PC-9 (cell line): ENCODE measurements at regions not wholly inside any gene's neighbourhood (a gene's known extent, or its start where the extent isn't known, plus 50 kb on each side); places are given as distances from the start of the nearest gene placed in this dataset.

ENCODE experiments used
- BruUV-seq: library from RNA; stranded (reverse); fragments of 400-500 nt; replicated peaks from 2 replicates; lab custom pipeline; 2021; lab: Mats Ljungman, UMichigan
- CTCF ChIA-PET: fragments of 300-600 bp; sonication (Branson Sonifier 250); formaldehyde crosslinking; loops from one replicate; lab custom pipeline; 2022; ENCODE audit warnings: antibody characterized with exemption; lab: Charles Lee
- POLR2A ChIA-PET: fragments of 300-600 bp; sonication (Branson Sonifier 250); formaldehyde crosslinking; loops from one replicate; lab custom pipeline; 2022; ENCODE audit warnings: antibody characterized with exemption; ENCODE audit not compliant: unreplicated experiment; lab: Charles Lee
- DNase-seq, 2 experiments: peaks; one replicate each; pipeline versions ENCODE4 v3.0.0 to v3.0.0-alpha.2; 2015 to 2022; ENCODE audit warnings: mixed read lengths in 1 of 2
- H2AFZ ChIP-seq: fragments of 200-600 bp; sonication (generic); 2 replicates; pipeline ENCODE4 v1.8.1; 2017; ENCODE audit warnings: antibody characterized with exemption
- H3F3A ChIP-seq: fragments of 200-600 bp; sonication (generic); 2 replicates; pipeline ENCODE4 v1.8.1; 2017; ENCODE audit warnings: antibody characterized with exemption, mild to moderate bottlenecking, low read depth; ENCODE audit not compliant: insufficient read depth
- H3K27ac ChIP-seq: fragments of 200-600 bp; sonication (generic); 2 replicates; pipeline ENCODE4 v1.6.1; 2016; ENCODE audit warnings: mixed run types
- H3K27me3 ChIP-seq: fragments of 200-600 bp; sonication (generic); 2 replicates; pipeline ENCODE4 v1.6.1; 2016; ENCODE audit warnings: low read depth, mixed run types; ENCODE audit not compliant: insufficient read depth
- H3K36me3 ChIP-seq: fragments of 200-600 bp; sonication (generic); 2 replicates; pipeline ENCODE4 v1.6.1; 2016; ENCODE audit warnings: low read depth, mixed run types
- H3K4me1 ChIP-seq: fragments of 200-600 bp; sonication (generic); replicated peaks from 2 replicates; pipeline ENCODE4 v1.6.1; 2016; ENCODE audit warnings: mixed run types; ENCODE audit not compliant: insufficient read depth
- H3K4me2 ChIP-seq: fragments of 200-600 bp; sonication (generic); 2 replicates; pipeline ENCODE4 v1.6.1; 2017; ENCODE audit warnings: mixed run types
- H3K4me3 ChIP-seq: fragments of 200-600 bp; sonication (generic); 2 replicates; pipeline ENCODE4 v1.6.1; 2016; ENCODE audit warnings: mixed run types
- H3K79me2 ChIP-seq: fragments of 200-600 bp; sonication (generic); 2 replicates; pipeline ENCODE4 v1.6.1; 2017; ENCODE audit warnings: low read depth, mixed run types
- H3K9me2 ChIP-seq: fragments of 200-600 bp; sonication (generic); 2 replicates; pipeline ENCODE4 v1.8.1; 2017; ENCODE audit warnings: mild to moderate bottlenecking; ENCODE audit not compliant: insufficient read depth
- H3K9me3 ChIP-seq: fragments of 200-600 bp; sonication (generic); 2 replicates; pipeline ENCODE4 v1.8.1; 2016; ENCODE audit warnings: low read depth; ENCODE audit not compliant: insufficient read depth
- H4K20me1 ChIP-seq: fragments of 200-600 bp; sonication (generic); 2 replicates; pipeline ENCODE4 v1.8.1; 2017; ENCODE audit not compliant: insufficient read depth
- EZH2 ChIP-seq: fragments of 200-600 bp; sonication (generic); IDR thresholded peaks from 2 replicates; pipeline ENCODE4 v1.8.0; 2017; ENCODE audit warnings: antibody characterized with exemption, low read depth
- intact Hi-C: fragments of 100-400 bp; cut with micrococcal nuclease; formaldehyde crosslinking; loops from one replicate; pipeline ENCODE4 v1.10.0; 2022; ENCODE audit not compliant: unreplicated experiment
- TF ChIP-seq, protein P1 (sequence below): fragments of 200-600 bp; sonication (generic); conservative IDR thresholded peaks from 2 replicates; pipeline ENCODE4 v1.6.1; 2017; ENCODE audit warnings: mixed run types, antibody characterized with exemption, mild to moderate bottlenecking, moderate library complexity

DNA sequence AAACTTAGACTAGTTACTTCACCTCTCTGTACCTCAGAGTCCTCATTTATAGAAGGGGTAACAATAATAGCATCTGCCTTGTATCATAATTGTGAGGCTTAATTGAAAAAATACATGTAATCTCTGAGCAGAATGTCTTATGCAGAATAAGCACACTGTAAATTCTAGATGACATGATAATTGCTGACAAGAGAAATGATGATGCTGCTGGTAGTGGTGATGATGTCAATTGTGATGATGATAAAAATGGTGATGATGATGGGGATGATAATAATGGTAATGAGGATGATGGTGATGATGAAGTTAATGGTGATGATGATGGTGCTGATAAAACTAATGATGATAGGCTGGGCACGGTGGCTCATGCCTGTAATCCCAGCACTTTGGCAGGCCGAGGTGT, 346.1 kb upstream of the CDH4 start:
- H3F3A ChIP-seq: no peaks in the 10 kb centered on the region
- no peaks in the 10 kb centered on the region for H3K9me2 ChIP-seq
- H3K36me3 ChIP-seq: no peaks in the 10 kb centered on the region
- no peaks in the 10 kb centered on the region for H4K20me1 ChIP-seq
- no peak overlapping the region for H3K27ac ChIP-seq
- H3K79me2 ChIP-seq: no peaks in the 10 kb centered on the region
- H3K27me3 ChIP-seq: peaks cover 6% of the 10 kb centered on the region; the same call in 1 of the 2 replicates
- intact Hi-C loops: no loop called here
- DNase-seq: no peak
- ChIA-PET CTCF (no interaction called here), POLR2A (no interaction called here)
- no TSS peak for BruUV-seq
- no peaks in the 10 kb centered on the region for H3K4me1 ChIP-seq
- H3K4me3 ChIP-seq: no peak overlapping the region
- TF ChIP-seq EZH2: no peak
- TF ChIP-seq, protein P1, sequence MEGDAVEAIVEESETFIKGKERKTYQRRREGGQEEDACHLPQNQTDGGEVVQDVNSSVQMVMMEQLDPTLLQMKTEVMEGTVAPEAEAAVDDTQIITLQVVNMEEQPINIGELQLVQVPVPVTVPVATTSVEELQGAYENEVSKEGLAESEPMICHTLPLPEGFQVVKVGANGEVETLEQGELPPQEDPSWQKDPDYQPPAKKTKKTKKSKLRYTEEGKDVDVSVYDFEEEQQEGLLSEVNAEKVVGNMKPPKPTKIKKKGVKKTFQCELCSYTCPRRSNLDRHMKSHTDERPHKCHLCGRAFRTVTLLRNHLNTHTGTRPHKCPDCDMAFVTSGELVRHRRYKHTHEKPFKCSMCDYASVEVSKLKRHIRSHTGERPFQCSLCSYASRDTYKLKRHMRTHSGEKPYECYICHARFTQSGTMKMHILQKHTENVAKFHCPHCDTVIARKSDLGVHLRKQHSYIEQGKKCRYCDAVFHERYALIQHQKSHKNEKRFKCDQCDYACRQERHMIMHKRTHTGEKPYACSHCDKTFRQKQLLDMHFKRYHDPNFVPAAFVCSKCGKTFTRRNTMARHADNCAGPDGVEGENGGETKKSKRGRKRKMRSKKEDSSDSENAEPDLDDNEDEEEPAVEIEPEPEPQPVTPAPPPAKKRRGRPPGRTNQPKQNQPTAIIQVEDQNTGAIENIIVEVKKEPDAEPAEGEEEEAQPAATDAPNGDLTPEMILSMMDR: no peak
- H3K4me2 ChIP-seq: no peak overlapping the region
- no peaks in the 10 kb centered on the region for H3K9me3 ChIP-seq
- no peak overlapping the region for H2AFZ ChIP-seq

DNA sequence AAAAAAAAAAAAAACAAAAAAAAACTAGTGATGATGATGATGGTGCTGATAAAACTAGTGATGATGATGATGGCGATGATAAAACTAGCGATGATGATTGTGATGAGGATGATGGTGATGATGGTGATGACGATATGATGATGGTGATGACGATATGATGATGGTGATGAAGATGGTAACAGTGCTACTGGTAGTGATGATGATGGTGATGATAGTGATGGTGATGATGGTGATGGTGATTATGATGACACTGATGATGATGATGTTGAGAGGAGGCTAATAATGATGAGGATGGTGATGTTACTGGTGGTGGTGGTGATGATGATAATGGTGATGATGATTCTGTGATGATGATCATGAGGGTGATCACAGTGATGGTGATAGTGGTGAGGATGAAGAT, 345.5 kb upstream of the CDH4 start:
- BruUV-seq: no TSS peak

DNA sequence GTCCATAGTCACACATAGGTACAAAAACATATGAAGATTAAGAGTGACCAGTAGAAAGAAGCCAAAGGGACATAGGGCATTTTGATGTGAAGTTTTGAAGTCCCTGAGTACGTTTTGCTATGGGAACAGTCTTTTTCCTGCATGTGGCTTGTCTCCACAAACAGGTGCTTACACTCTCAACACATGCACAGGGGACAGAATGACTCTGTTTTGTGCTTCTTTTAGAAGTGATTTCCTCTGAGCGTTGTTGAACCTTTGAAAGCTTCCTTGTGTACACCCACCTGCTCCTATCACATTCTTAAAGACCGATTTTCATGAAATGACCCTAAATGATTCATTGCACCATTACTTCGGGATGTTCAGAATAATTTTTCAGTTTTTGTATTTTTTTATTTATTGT, 338.8 kb upstream of the CDH4 start:
- H2AFZ ChIP-seq: no peak overlapping the region
- no peaks in the 10 kb centered on the region for H3K9me3 ChIP-seq
- ChIA-PET POLR2A (no interaction called here), CTCF (no interaction called here)
- TF ChIP-seq EZH2: no peak
- TF ChIP-seq, protein P1: no peak
- H3K27ac ChIP-seq: no peak overlapping the region
- intact Hi-C loops: no loop called here
- DNase-seq: no peak
- 0 out of 2 replicates have a peak, but pooled peaks cover 3% of the 10 kb centered on the region for H3K27me3 ChIP-seq
- H3K4me3 ChIP-seq: no peak overlapping the region
- no peaks in the 10 kb centered on the region for H3F3A ChIP-seq
- BruUV-seq: no TSS peak
- no peaks in the 10 kb centered on the region for H3K36me3 ChIP-seq
- H3K9me2 ChIP-seq: no peaks in the 10 kb centered on the region
- H3K79me2 ChIP-seq: no peaks in the 10 kb centered on the region
- H3K4me2 ChIP-seq: no peak overlapping the region
- no peaks in the 10 kb centered on the region for H4K20me1 ChIP-seq
- H3K4me1 ChIP-seq: no peaks in the 10 kb centered on the region

More for the DNA sequence above, 345.5 kb upstream of the CDH4 start:
- Histone ChIP-seq H3K27me3 (peaks cover 6% of the 10 kb centered on the region; the same call in 1 of the 2 replicates), H4K20me1 (no peaks in the 10 kb centered on the region), H3K9me2 (no peaks in the 10 kb centered on the region), H2AFZ (no peak overlapping the region), H3F3A (no peaks in the 10 kb centered on the region), H3K79me2 (no peaks in the 10 kb centered on the region), H3K4me2 (no peak overlapping the region), H3K4me1 (no peaks in the 10 kb centered on the region), H3K27ac (no peak overlapping the region), H3K9me3 (no peaks in the 10 kb centered on the region), H3K4me3 (no peak overlapping the region), H3K36me3 (no peaks in the 10 kb centered on the region)
- POLR2A ChIA-PET: no interaction called here
- intact Hi-C loops: no loop called here
- CTCF ChIA-PET: no interaction called here
- no peak for DNase-seq
- TF ChIP-seq, protein P1: no peak
- TF ChIP-seq EZH2: no peak
